GM19395 (cell line): ENCODE measurements at regions not wholly inside any gene's neighbourhood (a gene's known extent, or its start where the extent isn't known, plus 50 kb on each side); places are given as distances from the start of the nearest gene placed in this dataset.

ENCODE experiments used
- ATAC-seq: cut with Tn5 transposase; IDR thresholded peaks from one replicate; pipeline ENCODE4 v1.9.1; 2021; ENCODE audit warnings: mild to moderate bottlenecking, moderate library complexity; ENCODE audit not compliant: unreplicated experiment

GRCh38 chr4:90007494-90008167 is 113.0 kb downstream of the MMRN1 start:
- ATAC-seq: no peak

- no peak for ATAC-seq
Measured at GRCh38 chr4:90012918-90013317, 114.3 kb upstream of the CCSER1 start.

GRCh38 chr4:90024519-90024918 is 102.7 kb upstream of the CCSER1 start:
- ATAC-seq: no peak

- no peak for ATAC-seq
Measured at GRCh38 chr4:90025248-90025647, 101.9 kb upstream of the CCSER1 start.

- ATAC-seq: peak; percentile 94
Measured at GRCh38 chr4:90027565-90027964, 99.6 kb upstream of the CCSER1 start.

- no peak for ATAC-seq
Measured at GRCh38 chr4:90028460-90028859, 98.7 kb upstream of the CCSER1 start.

GRCh38 chr4:90030202-90030601 is 97.0 kb upstream of the CCSER1 start:
- ATAC-seq: no peak

GRCh38 chr4:90030953-90031352 is 96.2 kb upstream of the CCSER1 start:
- ATAC-seq: no peak

GRCh38 chr4:90039122-90039521 is 88.1 kb upstream of the CCSER1 start:
- ATAC-seq: no peak

GRCh38 chr4:90051999-90052398 is 75.2 kb upstream of the CCSER1 start:
- ATAC-seq: no peak

GRCh38 chr4:90057091-90057490 is 70.1 kb upstream of the CCSER1 start:
- ATAC-seq: no peak

- ATAC-seq: no peak
Measured at GRCh38 chr4:90060039-90060438, 67.2 kb upstream of the CCSER1 start.

GRCh38 chr4:90061881-90062280 is 65.3 kb upstream of the CCSER1 start:
- ATAC-seq: no peak

GRCh38 chr4:90064196-90064595 is 63.0 kb upstream of the CCSER1 start:
- ATAC-seq: no peak

- no peak for ATAC-seq
Measured at GRCh38 chr4:90069151-90069550, 58.0 kb upstream of the CCSER1 start.

- peak; percentile 73 for ATAC-seq
Measured at GRCh38 chr4:90071289-90072235, 55.6 kb upstream of the CCSER1 start.

- ATAC-seq: no peak
Measured at GRCh38 chr4:90074322-90074886, 52.8 kb upstream of the CCSER1 start.
